ENCODE measurements at regions not wholly inside any gene's neighbourhood (a gene's known extent, or its start where the extent isn't known, plus 50 kb on each side); places are given as distances from the start of the nearest gene placed in this dataset.

DNA sequence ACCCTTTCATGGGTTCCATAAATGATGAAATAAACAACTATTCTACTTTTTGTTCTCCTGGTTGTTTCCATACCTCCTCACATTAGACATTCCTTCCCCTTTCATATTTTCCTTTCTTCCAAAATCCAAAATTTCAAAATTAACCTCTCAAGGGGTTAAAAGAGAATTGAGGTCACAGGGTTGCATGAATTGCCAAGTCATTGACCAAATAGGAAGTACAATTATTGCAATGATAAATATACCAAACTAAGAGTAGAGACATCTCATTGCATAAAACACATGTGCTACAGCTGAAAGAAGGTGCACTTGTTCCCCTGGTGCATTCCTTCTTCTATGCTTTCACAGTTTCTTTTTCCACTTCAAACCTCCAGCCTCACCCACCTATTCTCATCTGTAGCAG lies 136.1 kb downstream of the KCTD12 start:
- DNase-seq (ENCODE audit: low read depth) = no peak

DNA sequence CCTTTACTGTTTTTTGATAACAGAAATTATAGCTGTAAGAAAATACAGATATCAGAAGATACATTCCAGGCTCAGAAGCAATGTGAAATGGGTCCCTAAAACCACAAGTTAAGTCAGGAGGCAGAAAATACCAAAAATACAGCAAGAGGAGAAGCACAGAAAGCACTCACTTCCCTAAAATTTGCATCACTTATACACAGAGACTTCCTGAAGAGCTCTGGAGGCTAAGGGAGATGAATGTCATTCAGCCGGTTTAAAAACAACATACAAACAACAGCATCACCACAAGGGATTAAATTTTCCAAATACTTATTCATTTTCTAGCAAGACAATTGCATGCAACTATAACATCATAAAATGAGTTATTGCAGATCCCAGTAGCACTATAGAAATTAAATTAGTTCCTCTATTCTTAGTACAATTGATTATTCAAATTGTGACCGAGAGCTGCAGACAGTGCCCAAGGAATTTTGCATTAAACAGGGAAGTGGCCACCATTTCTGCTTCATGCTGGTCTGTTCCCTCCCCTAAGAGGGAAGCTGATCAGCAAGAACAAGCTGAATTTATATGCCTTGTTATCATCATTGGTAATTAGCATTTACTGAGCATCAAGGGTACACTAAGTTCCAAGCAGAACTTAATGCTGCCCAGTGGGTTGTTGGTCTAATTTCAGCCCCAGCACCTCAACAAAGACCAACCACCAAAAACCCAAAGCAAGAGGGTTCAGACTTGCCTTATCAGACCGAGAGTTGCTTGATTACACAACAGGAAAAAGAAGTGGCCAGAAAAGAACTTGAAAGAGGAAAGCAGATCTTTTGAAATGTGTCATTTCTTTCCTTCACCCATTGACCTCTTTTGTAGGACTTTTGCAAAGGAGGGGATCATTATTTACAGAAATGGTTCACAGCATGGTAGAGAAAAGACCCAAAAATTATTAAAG lies 140.7 kb downstream of the KCTD12 start:
- no peak for DNase-seq (ENCODE audit: low read depth)

DNA sequence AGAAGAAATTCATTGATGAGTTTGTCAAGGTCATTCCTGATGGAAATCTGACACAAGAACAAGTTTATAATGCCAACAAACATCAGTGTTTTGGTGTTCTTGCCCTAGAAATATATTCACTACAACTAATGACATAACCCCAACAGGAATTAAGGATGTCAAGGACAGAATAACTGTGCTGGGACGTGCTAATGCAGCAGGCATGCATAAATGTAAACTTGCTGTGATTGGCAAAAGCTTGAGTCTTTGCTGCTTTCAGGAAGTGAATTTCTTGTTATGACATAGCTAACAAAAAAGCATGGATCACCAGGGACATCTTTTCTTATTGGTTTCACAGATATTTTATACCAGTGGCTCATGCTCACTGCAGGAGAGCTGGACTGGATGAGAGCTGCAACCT lies 144.6 kb downstream of the KCTD12 start:
- DNase-seq (ENCODE audit: low read depth) = no peak

DNA sequence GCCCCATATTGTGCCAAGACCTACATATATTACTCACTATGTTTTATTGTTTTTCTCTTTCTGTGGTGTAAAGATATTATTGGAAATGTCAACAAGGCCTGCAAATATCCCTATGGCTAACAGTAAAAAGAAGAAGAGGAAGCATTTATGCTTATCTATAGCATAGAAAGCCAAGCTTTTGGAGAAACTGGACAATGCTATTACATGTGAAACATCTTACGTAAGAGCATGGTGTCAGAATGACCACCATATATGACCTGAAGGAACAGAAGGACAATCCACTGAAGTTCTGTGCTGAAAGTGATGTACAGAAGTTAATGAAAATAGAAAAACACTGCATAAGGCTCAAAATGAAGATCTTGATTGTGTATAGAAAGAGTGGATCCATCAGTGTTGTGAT lies 145.2 kb downstream of the KCTD12 start:
- no peak for DNase-seq (ENCODE audit: low read depth)

DNA sequence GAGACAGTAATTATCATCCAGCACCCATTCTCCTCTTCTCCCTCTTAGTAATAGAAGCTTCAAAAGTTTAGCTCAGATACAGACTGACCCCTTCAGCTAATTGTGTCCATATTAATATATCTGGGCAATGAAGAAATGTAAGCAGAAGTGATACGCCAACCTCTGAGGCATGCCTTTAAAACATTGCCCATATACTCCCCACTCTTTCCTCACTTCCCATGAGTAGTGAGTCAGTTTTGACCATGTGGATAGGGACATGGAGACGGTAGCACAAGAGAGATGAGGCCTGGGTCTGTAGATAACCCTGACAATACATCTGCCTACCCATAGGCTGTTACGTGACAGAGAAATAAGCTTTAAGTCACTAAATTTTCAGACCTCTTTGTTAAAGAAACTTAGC lies 147.6 kb downstream of the KCTD12 start:
- DNase-seq (ENCODE audit: low read depth) = no peak

DNA sequence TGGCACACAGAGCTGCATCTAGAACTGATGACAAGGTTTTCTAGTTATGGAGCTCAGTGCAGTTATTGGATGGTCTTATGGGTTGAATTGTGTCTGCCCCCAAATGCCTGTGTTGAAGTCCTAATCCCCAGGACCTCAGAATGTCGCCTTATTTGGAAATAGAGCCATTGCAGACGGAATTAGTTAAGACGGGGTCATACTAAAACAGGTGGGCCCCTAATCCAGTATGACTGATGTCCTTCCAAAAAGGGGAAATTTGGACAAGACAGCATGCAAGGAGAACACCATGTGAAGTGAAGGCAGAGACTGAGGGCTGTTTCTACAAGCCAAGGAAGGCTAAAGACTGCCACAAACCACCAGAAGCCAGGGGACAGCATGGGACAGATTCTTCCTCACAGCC lies 148.7 kb downstream of the KCTD12 start:
- DNase-seq (ENCODE audit: low read depth) = no peak

DNA sequence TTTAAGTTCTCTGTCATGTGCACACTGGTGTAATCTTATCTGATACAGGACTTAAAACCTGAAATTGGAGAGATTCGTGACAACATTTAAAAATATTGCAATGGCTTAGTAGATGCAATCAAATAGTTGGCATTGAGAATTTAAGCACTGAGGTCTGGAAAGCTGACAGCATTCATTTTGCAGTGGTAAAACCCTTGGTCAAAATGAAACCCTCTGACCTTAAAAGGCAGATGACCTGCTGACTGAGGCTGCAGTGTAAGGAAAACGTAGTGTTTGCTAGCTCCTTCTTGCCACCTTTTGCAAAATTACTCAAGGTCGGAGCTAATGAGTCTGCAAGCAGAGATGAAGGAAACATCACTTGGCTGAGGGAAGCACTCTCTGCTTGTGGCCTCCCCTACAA lies 150.6 kb downstream of the KCTD12 start:
- peak; percentile 57 for DNase-seq (ENCODE audit: low read depth)

DNA sequence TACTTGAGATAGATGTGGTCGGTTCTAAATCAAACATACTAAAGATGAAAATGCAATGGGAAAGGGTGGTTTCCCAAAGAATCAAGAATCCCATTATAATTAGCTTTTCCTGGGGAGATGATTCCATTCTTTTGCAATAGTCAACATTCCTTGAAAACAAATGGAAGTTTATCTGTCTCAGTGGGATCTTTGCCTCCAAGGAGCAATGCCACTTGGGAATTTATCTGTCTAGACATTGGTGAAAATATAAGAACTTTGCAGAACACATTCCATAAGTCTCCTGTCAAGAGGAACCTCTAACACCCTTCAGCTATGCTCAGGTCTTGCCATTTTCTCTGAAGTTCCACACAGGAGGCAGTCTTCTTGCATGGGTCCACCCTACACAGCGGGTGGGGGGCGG lies 152.5 kb downstream of the KCTD12 start:
- DNase-seq (ENCODE audit: low read depth) = no peak

DNA sequence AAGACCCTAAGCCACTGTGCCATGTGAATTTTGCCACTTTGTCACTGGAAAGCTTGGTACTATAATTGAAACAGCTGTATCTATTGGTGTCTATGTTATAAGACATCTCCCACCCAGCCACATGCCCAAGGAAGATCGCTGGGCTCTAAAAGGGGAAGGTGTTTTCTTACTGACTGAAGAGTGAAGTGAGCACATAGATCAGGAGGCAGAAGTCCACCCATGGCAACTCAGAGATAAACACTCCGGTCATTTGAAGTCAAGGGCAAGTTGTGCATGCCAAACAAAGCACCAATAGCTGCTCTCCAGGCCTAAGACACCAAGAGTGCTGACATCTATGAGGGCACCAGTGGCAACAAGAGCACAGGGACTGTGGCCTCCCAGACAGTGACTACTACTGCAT lies 153.8 kb downstream of the KCTD12 start:
- no peak for DNase-seq (ENCODE audit: low read depth)

DNA sequence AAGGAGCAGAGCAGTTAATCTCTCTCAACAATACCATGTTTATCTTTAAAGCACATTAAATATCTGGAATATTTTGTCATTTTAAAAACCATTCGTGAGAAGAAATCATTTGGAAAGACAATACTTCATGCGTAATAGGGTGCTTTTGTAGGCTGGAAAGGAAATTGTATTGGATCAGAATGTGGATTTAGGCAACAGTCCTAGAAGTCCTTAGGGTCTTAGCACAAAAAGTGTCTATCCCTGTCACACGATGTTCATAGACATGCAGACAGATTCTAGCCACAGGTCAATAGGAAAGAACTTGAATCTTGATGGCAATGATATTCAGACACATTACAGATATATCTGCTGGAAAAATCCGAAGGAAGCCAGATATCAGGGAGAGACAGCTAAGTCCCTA lies 156.0 kb downstream of the KCTD12 start:
- peak; percentile 27 for DNase-seq (ENCODE audit: low read depth)

DNA sequence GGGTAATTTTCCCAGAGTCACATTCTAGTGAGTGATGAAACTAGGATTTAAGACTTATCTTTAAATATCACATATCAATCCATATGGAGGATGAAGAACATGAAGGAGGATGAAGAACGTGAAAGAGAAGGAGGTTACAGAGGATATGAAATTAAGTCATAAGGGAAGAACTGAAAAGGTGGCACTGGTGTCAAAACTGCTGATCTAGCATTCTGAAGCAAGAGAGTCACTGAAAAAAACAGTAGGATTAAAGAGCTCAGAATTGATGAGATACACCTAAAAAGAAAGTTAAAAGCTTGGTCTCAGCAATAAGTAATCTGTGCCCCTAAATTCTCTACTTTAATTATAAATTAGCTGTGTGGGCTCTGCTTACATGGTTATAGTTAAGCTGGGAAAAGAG lies 156.5 kb downstream of the KCTD12 start:
- no peak for DNase-seq (ENCODE audit: low read depth)

DNA sequence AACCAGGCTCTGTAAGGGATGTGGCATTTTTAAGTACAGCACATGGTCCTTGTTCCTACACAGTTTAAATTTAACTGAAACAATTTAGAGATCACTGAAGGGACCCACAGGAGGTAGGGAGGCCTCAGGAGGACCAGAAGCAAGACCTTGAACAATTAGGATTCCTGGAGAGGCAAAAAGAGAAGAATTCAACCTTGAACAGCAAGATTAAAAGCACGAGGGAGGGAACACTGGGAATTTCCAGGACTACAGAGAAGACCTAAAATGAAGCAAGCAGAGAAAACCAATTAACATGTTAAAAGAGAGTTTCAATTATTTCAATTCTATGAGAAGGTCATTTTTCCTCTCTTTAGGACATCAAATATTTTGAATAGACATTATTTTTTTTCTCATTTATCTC lies 160.3 kb downstream of the KCTD12 start:
- DNase-seq (ENCODE audit: low read depth) = no peak

DNA sequence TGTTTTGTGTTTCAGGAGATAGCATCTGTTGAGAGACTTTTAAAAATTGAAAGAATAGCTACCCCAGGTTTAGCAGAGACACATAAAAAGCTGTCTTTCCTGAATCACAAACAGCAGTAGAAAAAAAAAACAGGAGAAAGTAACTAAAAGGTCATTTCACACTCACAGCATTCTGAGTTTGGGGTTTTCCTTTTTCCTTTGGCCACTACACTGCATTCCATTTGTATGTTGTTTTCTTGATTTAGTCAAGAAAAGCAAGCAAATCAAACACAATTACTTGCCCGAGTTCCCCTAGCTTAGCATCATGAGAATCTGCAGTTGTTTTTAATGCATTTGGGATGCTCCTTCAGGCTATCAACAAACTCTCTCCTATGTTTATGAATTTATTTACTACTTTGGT lies 161.0 kb downstream of the KCTD12 start:
- peak; percentile 68 for DNase-seq (ENCODE audit: low read depth)

DNA sequence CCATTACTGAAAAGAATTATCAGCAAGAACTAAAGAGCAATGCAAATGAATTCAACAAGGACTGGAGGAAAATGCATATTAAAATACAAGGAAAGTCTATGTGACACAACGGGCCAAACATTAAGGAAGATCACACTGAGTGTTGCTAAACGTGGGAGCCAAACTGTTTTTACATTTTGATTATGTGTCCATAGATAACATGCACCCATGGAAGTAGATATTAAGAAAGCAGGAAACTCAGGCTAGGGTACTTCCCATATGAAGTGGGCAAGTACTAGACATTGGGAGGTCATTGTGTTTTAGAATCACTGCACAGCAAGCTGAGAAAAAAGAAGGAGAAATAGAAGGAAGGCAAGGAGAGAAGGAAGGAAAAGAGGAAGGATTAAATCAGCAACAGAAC lies 161.8 kb downstream of the KCTD12 start:
- no peak for DNase-seq (ENCODE audit: low read depth)

DNA sequence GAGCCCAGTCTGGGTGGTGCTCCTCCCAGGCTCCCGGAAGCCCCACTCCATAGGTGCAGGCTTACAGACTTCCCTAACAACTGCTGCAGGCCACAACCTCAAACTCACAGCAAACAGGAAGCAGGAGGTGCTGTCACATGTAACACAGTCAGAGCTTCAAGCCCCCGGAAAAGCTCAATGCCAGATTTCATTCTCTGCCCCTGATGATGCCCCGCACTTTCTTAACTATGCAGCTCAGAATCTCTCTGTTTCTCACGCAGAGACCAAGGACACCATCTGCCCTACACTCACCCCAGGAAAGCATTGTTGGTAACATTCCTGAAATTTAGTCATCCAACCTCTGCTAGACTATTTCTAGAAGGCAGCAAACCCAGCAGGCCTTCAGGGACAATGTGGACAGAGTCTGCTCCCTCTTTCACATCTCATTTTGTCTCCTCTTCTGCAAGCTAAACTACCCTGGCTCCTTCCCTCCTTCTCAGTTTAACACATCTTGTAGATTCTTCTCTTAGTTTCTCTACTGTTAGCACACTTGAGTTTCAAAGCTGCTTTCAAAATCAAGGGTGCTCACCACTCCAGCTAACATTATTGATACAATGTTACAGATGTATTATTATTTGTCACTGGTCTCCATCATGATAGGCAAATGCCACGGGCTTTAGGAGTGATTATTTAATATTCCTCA lies 162.5 kb downstream of the KCTD12 start:
- DNase-seq (ENCODE audit: low read depth) = peak; percentile 79

DNA sequence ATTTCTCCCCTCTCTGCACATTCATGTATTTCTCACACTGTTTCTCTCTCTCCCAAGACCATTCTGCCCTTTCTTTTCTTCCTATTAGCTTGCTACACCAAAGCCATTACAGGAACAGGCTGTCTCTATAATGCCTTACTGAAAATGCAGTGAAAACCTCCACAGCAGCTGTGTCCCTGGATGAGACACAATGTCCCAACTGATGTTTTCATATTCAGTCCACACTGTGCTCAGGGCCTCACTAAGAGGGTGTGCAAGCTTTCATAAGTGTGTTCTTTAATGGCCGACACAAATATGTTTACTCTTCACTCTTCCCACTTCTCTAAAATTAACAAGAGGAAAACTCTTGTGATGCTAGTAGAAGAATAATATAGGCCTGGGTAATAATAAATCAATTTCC lies 163.4 kb downstream of the KCTD12 start:
- no peak for DNase-seq (ENCODE audit: low read depth)

DNA sequence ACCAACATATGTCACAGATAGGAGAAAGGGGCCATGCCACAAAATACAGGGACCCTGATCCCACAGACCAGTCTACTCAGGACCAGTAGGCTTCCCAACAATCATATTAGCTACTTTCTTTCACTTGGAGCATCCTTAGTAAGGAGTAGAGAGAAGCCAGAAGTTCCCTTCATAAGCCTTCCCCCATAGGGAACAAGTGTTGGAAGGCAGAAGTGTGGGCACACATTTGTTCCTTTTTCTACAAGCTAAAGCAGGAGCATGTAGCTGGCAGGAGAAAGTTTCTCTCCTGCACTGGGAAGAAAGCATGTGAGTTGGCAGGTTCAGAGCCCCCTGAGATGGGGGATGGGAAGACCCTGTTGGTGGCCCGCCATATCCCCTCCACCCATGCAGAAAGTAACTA lies 165.4 kb downstream of the KCTD12 start:
- no peak for DNase-seq (ENCODE audit: low read depth)

DNA sequence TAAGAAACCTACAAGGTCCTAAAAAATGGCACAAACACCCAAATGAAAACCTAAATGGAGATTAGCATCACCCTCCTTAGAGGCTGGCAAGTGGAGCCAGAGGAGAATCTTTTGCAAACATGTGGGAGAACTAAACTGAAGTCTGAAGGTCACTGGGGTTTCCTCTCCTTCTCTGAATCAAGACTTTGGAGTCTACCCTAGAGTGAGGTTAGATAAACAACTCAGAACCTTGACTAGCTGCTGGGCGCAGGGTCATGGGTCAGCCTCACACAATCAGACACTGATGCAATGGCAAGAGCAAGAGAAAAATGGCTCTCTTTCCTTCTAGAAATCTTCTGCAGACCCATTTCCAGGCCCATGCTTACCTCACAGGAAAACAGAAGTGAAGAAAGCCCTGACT lies 165.8 kb downstream of the KCTD12 start:
- no peak for DNase-seq (ENCODE audit: low read depth)

DNA sequence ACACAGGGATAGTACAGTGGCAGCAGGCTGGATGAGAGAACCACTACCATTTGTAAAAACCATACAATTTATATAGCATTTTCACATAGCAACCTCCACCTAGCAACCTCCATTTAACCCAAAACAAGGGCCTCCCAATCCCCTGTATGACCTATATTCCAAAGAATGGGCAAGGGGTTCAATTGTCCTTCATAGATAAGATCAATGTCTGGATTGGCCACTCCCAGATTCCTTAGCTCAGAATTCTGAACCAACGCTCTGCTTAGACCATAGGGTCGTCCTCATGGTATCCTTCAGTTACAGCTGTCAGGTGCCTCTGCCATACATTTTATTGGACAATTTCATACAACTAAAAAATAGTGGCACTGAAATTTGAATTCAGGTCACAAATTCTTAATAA lies 166.2 kb downstream of the KCTD12 start:
- no peak for DNase-seq (ENCODE audit: low read depth)

DNA sequence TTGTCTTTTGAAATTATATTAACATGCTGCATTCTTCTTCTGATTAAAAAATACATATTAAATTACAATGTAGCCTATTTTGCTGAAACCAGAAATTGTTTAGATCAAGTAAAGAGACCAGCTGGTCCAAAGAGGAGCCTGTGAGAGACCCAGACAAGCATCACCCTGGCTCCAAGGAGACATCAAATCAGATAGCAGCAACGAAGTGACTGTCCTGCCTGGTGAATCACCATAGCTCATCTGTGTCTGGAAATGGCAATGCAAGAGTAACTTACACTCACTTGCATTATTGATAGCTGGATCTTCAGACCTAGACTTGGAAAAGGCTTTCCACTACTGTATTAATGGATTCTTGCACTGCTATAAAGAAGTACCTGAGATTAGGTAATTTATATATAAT lies 169.1 kb downstream of the KCTD12 start:
- DNase-seq (ENCODE audit: low read depth) = peak; percentile 15

DNA sequence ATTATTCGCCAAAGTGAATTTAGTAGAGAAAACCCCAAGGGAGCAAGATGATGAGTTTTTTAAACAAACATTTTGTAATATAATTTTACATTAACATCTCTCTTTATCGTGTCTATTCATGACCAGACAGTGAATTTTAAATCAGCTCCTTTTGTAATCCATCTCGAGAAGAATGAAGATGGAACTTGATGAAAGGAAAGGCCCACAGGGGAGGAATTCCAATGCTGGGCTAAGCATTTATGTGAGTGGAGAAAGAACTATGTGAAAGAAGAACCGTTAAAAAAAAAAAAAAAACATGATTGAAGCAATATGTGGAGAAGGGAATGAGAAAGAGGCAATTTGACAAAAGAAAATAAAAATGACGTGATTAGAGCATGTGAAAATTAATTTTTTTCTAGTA lies 170.6 kb downstream of the KCTD12 start:
- DNase-seq (ENCODE audit: low read depth) = peak; percentile 83

DNA sequence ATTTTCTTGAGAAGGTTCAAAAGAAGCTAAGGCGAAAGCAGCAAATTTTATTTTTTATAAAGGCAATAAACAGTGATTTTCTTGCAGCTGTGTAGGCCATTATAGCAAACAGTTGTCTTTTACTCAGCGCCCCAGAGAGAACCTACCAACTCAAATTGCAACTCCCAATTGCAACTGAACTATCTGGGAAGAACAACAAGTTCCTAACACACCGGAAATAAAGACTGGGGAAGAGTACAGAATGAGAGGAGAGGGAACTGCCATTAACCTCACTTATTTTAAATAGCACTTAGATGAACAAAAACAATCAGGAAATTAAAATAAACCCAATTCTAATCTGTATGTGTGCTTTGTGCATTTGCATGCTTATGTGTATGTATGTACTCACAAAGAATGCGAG lies 171.1 kb downstream of the KCTD12 start:
- DNase-seq (ENCODE audit: low read depth) = no peak

DNA sequence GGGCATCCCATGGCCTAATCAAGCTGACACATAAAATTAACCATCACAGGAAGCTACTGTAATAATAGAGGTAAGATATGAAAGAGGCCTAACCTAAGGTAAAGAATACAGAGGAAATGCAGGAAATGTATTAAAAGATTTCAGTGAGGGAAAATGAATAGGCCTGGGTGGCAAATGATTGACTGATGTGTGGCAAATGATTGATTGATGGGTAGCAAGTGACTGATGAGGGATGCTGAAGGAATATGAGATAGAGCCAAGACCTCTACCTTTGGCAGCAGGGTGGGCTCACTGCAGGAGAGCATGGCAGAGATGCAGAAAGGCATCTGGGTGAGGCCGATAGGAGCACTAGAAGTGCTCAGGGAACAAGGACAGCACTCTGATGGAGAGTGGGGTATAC lies 172.9 kb downstream of the KCTD12 start:
- DNase-seq (ENCODE audit: low read depth) = no peak
